ENCODE measurements at regions not wholly inside any gene's neighbourhood (a gene's known extent, or its start where the extent isn't known, plus 50 kb on each side); places are given as distances from the start of the nearest gene placed in this dataset.

DNA sequence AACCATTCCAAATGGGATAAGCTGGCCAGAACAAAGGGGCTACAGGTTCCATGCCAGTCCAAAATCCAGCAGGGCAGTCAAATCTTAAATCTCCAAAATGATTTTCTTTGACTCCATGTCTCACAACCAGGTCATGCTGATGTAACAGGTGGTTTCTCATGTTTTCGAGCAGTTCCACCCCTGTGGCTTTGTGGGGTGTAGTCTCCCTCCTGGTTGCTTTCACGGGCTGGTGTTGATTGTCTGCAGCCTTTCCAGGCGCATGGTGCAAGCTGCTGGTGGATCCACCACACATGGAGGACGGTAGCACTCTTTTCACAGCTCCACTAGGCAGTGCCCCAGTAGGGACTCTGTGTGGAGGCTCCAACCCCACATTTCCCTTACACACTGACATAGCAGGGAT is 425.5 kb upstream of the FTMT start:
- Histone ChIP-seq H2BK20ac (ENCODE audit: low read depth, low read length) (no peak overlapping the region), H3K9me1 (ENCODE audit: insufficient read depth, low read length) (no peaks in the 10 kb centered on the region), H2BK15ac (ENCODE audit: low read depth, low read length) (no peak overlapping the region), H4K8ac (ENCODE audit: low read depth in 2 of 2, low read length in 2 of 2) (no peak overlapping the region), H2AK5ac (ENCODE audit: low read depth, low read length) (no peak overlapping the region), H2BK120ac (ENCODE audit: low read depth, low read length) (no peak overlapping the region), H3K4me3 (ENCODE audit: insufficient read depth, low read depth, low read length) (no peak overlapping the region), H3K23ac (ENCODE audit: low read depth, low read length) (no peak overlapping the region), H3K4ac (ENCODE audit: low read depth, low read length) (no peak overlapping the region), H3K79me1 (ENCODE audit: low read depth in 1 of 2, low read length in 2 of 2) (no peaks in the 10 kb centered on the region), H3K9ac (ENCODE audit: low read depth, low read length) (no peak overlapping the region), H2AK9ac (replicated peaks; ENCODE audit: low read depth, low read length, poor library complexity) (no peak overlapping the region), H3K27me3 (ENCODE audit: control insufficient read depth, insufficient read depth, low read length) (no peaks in the 10 kb centered on the region), H3K56ac (ENCODE audit: extremely low read depth, insufficient read depth, low read length) (no peak overlapping the region), H3K4me2 (ENCODE audit: low read depth, low read length) (no peak overlapping the region), H2AFZ (replicated peaks; ENCODE audit: low read length, poor library complexity) (no peak overlapping the region), H3K27ac (ENCODE audit: insufficient read depth, low read length) (no peak overlapping the region), H3K9me3 (ENCODE audit: control insufficient read depth, insufficient read depth, low read length) (no peaks in the 10 kb centered on the region), H4K91ac (ENCODE audit: insufficient read depth, low read depth, low read length) (no peak overlapping the region), H4K20me1 (ENCODE audit: insufficient read depth, low read length) (no peaks in the 10 kb centered on the region), H3K18ac (ENCODE audit: low read depth, low read length) (no peak overlapping the region), H3K14ac (replicated peaks; ENCODE audit: low read depth, low read length) (no peak overlapping the region), H4K5ac (ENCODE audit: low read depth, low read length) (no peak overlapping the region), H3K4me1 (ENCODE audit: control insufficient read depth, insufficient read depth, low read length) (no peaks in the 10 kb centered on the region), H2BK5ac (ENCODE audit: low read depth, low read length, poor library complexity, severe bottlenecking) (no peak overlapping the region), H3K36me3 (ENCODE audit: control insufficient read depth, insufficient read depth, low read length) (no peaks in the 10 kb centered on the region)
- ChIA-PET CTCF (no interaction called here), POLR2A (ENCODE audit: unreplicated experiment) (no interaction called here)
- dilution Hi-C loops (cut with HindIII; ENCODE audit: low sequenced_read_pairs, unreplicated experiment) = no loop called here
- DNase-seq (no peak), ATAC-seq (ENCODE audit: low read depth) (no peak)
- TF ChIP-seq, protein P1, sequence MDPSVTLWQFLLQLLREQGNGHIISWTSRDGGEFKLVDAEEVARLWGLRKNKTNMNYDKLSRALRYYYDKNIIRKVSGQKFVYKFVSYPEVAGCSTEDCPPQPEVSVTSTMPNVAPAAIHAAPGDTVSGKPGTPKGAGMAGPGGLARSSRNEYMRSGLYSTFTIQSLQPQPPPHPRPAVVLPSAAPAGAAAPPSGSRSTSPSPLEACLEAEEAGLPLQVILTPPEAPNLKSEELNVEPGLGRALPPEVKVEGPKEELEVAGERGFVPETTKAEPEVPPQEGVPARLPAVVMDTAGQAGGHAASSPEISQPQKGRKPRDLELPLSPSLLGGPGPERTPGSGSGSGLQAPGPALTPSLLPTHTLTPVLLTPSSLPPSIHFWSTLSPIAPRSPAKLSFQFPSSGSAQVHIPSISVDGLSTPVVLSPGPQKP (IDR thresholded peaks at IDR 0.05; ENCODE audit: borderline replicate concordance, low read depth, low read length) = no peak
- TF ChIP-seq MAFK (IDR thresholded peaks at IDR 0.05; ENCODE audit: low read depth, low read length) (no peak), NFE2L2 (IDR thresholded peaks at IDR 0.05; ENCODE audit: low read depth, low read length) (no peak), RFX5 (IDR thresholded peaks at IDR 0.05; ENCODE audit: low read depth, low read length) (no peak)
- TF ChIP-seq, protein P2, sequence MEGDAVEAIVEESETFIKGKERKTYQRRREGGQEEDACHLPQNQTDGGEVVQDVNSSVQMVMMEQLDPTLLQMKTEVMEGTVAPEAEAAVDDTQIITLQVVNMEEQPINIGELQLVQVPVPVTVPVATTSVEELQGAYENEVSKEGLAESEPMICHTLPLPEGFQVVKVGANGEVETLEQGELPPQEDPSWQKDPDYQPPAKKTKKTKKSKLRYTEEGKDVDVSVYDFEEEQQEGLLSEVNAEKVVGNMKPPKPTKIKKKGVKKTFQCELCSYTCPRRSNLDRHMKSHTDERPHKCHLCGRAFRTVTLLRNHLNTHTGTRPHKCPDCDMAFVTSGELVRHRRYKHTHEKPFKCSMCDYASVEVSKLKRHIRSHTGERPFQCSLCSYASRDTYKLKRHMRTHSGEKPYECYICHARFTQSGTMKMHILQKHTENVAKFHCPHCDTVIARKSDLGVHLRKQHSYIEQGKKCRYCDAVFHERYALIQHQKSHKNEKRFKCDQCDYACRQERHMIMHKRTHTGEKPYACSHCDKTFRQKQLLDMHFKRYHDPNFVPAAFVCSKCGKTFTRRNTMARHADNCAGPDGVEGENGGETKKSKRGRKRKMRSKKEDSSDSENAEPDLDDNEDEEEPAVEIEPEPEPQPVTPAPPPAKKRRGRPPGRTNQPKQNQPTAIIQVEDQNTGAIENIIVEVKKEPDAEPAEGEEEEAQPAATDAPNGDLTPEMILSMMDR (conservative IDR thresholded peaks at IDR 0.05; ENCODE audit: low read depth, low read length) = no peak
- in situ Hi-C loops (cut with MboI; ENCODE audit: low sequenced_read_pairs) = no loop called here
- BruUV-seq (replicated peaks) = no TSS peak
- intact Hi-C loops (cut with micrococcal nuclease) = no loop called here
- 69% methylated on average over 2 of the region's 4 CpGs; no CpG with 5 or more reads in 1 of the 2 experiments for WGBS, 2 experiments (ENCODE audit: extremely low coverage in 2 of 2, insufficient read length in 1 of 2)

Data from IMR-90 (cell line).